ENCODE measurements at regions not wholly inside any gene's neighbourhood (a gene's known extent, or its start where the extent isn't known, plus 50 kb on each side); places are given as distances from the start of the nearest gene placed in this dataset.

DNA sequence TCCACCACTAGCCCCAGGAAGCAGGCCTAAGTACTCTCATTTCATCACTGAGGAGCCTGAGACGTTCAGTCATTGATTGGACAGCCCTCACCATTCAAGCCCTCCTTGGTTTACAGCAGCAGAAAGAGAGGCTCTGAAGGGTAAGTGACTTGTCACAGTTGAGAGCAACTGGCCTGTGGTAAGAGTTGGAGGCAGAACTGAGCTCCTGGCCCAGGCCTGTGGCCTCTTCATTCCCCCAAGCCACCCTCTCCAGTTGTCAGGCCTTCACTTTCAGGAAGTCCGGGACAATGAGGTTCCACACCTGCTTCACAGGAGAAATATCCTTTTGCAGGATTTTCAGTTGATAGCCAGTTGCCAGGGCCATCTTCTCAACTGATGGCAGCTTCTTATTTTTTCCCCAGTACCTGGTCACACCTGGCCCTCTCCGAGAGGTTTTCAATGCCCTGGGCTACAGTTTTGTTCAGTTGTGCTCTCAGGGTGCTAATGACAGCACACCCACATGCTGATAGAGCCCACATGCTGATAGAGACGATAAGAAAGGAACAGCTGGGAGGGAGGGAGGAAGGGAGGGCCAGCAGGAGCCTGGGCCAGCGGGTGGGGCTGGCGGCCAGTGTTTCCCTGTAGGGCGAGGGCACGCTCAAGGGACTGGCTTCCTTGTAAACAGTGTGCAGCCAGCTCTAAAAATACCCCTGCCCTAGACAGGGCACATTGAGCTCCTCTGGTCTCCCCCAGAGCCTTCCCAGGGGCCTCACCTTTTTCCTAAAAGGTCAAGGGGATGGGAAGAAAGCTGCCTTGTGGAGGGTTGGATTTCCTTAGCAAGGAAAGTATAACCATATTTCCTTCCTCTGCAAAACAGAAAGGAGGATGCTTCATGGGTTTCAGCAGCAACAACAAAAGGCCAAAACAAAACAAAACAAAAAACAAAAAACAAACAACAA, 112.7 kb upstream of the JUN start:
- TF ChIP-seq SMC3 (conservative IDR thresholded peaks at IDR 0.05; ENCODE audit: poor library complexity) = no peak
- TF ChIP-seq, protein P1, sequence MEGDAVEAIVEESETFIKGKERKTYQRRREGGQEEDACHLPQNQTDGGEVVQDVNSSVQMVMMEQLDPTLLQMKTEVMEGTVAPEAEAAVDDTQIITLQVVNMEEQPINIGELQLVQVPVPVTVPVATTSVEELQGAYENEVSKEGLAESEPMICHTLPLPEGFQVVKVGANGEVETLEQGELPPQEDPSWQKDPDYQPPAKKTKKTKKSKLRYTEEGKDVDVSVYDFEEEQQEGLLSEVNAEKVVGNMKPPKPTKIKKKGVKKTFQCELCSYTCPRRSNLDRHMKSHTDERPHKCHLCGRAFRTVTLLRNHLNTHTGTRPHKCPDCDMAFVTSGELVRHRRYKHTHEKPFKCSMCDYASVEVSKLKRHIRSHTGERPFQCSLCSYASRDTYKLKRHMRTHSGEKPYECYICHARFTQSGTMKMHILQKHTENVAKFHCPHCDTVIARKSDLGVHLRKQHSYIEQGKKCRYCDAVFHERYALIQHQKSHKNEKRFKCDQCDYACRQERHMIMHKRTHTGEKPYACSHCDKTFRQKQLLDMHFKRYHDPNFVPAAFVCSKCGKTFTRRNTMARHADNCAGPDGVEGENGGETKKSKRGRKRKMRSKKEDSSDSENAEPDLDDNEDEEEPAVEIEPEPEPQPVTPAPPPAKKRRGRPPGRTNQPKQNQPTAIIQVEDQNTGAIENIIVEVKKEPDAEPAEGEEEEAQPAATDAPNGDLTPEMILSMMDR (IDR thresholded peaks at IDR 0.05; ENCODE audit: poor library complexity, severe bottlenecking) = no peak
- no peak for TF ChIP-seq MXI1 (conservative IDR thresholded peaks at IDR 0.05; ENCODE audit: poor library complexity, severe bottlenecking)
- TF ChIP-seq, protein P2, sequence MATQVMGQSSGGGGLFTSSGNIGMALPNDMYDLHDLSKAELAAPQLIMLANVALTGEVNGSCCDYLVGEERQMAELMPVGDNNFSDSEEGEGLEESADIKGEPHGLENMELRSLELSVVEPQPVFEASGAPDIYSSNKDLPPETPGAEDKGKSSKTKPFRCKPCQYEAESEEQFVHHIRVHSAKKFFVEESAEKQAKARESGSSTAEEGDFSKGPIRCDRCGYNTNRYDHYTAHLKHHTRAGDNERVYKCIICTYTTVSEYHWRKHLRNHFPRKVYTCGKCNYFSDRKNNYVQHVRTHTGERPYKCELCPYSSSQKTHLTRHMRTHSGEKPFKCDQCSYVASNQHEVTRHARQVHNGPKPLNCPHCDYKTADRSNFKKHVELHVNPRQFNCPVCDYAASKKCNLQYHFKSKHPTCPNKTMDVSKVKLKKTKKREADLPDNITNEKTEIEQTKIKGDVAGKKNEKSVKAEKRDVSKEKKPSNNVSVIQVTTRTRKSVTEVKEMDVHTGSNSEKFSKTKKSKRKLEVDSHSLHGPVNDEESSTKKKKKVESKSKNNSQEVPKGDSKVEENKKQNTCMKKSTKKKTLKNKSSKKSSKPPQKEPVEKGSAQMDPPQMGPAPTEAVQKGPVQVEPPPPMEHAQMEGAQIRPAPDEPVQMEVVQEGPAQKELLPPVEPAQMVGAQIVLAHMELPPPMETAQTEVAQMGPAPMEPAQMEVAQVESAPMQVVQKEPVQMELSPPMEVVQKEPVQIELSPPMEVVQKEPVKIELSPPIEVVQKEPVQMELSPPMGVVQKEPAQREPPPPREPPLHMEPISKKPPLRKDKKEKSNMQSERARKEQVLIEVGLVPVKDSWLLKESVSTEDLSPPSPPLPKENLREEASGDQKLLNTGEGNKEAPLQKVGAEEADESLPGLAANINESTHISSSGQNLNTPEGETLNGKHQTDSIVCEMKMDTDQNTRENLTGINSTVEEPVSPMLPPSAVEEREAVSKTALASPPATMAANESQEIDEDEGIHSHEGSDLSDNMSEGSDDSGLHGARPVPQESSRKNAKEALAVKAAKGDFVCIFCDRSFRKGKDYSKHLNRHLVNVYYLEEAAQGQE (IDR thresholded peaks at IDR 0.05; ENCODE audit: borderline replicate concordance) = no peak
- TF ChIP-seq EZH2 (IDR thresholded peaks at IDR 0.05; ENCODE audit: borderline replicate concordance, insufficient read depth, low read length, poor library complexity, severe bottlenecking) = no peak
- TF ChIP-seq POLR2AphosphoS5 (IDR thresholded peaks at IDR 0.05) = no peak
- no peak for TF ChIP-seq TAF1 (IDR thresholded peaks at IDR 0.05; ENCODE audit: low read depth)
- TF ChIP-seq EP300 (conservative IDR thresholded peaks at IDR 0.05; ENCODE audit: poor library complexity, severe bottlenecking) = no peak
- TF ChIP-seq RAD21 (conservative IDR thresholded peaks at IDR 0.05) = no peak
- H3K9me3 ChIP-seq (ENCODE audit: low read length) = no peaks in the 10 kb centered on the region
- no peak overlapping the region for H2AFZ ChIP-seq (ENCODE audit: low read depth, low read length)
- H3K27me3 ChIP-seq (ENCODE audit: insufficient read depth, low read depth, low read length) = no peaks in the 10 kb centered on the region
- H4K20me1 ChIP-seq (ENCODE audit: insufficient read depth) = no peaks in the 10 kb centered on the region
- no peaks in the 10 kb centered on the region for H3K9me2 ChIP-seq (ENCODE audit: insufficient read depth, low read length)
- H3K79me2 ChIP-seq (replicated peaks; ENCODE audit: insufficient read depth, low read length) = no peaks in the 10 kb centered on the region
- no peaks in the 10 kb centered on the region for H3F3A ChIP-seq (ENCODE audit: insufficient read depth, low read length, poor library complexity, severe bottlenecking)
- no peak overlapping the region for H3K4me2 ChIP-seq (ENCODE audit: low read length)
- H3K4me3 ChIP-seq (ENCODE audit: low read length) = no peak overlapping the region
- no peak overlapping the region for H3K27ac ChIP-seq (ENCODE audit: low read length)
- no peak overlapping the region for H3K9ac ChIP-seq (ENCODE audit: low read length)
- no peaks in the 10 kb centered on the region for H3K36me3 ChIP-seq (ENCODE audit: insufficient read depth, low read length)

DNA sequence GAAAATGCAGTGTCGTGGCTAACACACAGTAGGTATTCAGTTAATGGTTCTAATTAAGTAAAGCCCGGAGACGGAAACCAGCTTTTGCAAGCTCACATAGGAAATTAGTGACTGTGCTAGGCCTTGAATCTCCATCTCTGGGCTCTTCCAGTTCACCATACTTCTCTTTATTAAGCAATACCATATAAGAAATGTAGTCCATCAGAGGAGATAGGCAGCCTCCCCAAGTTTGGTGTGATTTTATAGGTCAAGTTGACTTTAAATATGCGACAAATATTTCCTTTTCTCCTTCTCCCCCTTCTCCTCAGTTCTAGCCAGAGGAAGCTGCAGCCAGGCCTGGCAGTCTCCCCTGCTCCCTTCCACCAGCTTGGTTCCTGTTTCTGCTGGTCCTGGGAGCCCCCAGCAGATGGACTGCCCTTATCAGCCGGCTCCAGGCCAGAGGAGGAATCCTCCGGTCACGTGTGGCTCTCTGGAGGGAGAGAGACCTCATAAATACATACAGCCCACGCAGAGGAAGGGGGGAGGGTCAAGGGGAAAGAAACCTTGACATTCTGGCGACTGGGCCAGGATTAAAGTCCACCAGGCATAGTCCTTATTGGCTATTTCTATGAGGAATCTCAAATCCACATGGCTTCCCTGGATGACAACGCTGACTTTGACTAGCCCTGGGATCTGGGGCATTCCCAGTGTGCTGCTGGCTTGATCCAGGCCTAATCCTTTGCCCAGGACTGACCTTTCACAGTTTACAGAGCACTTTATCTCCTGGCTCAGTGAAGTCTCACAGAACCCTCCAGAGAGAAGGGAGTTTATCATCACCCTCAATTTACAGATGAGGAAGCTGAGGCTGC, 115.1 kb upstream of the JUN start:
- Histone ChIP-seq H3K4me2 (ENCODE audit: low read length) (no peak overlapping the region), H3K4me3 (ENCODE audit: low read length) (no peak overlapping the region), H4K20me1 (ENCODE audit: insufficient read depth) (no peaks in the 10 kb centered on the region), H3F3A (ENCODE audit: insufficient read depth, low read length, poor library complexity, severe bottlenecking) (no peaks in the 10 kb centered on the region), H3K27me3 (ENCODE audit: insufficient read depth, low read depth, low read length) (peaks cover 11% of the 10 kb centered on the region), H2AFZ (ENCODE audit: low read depth, low read length) (no peak overlapping the region), H3K79me2 (replicated peaks; ENCODE audit: insufficient read depth, low read length) (no peaks in the 10 kb centered on the region), H3K36me3 (ENCODE audit: insufficient read depth, low read length) (no peaks in the 10 kb centered on the region), H3K9ac (ENCODE audit: low read length) (no peak overlapping the region), H3K9me2 (ENCODE audit: insufficient read depth, low read length) (no peaks in the 10 kb centered on the region), H3K9me3 (ENCODE audit: low read length) (no peaks in the 10 kb centered on the region), H3K27ac (ENCODE audit: low read length) (no peak overlapping the region)
- TF ChIP-seq, protein P2 (IDR thresholded peaks at IDR 0.05; ENCODE audit: borderline replicate concordance) = no peak
- TF ChIP-seq TAF1 (IDR thresholded peaks at IDR 0.05; ENCODE audit: low read depth) (no peak), MXI1 (conservative IDR thresholded peaks at IDR 0.05; ENCODE audit: poor library complexity, severe bottlenecking) (no peak), SMC3 (conservative IDR thresholded peaks at IDR 0.05; ENCODE audit: poor library complexity) (no peak), POLR2AphosphoS5 (IDR thresholded peaks at IDR 0.05) (no peak), EZH2 (IDR thresholded peaks at IDR 0.05; ENCODE audit: borderline replicate concordance, insufficient read depth, low read length, poor library complexity, severe bottlenecking) (no peak), RAD21 (conservative IDR thresholded peaks at IDR 0.05) (no peak), EP300 (conservative IDR thresholded peaks at IDR 0.05; ENCODE audit: poor library complexity, severe bottlenecking) (no peak)
- TF ChIP-seq, protein P1 (IDR thresholded peaks at IDR 0.05; ENCODE audit: poor library complexity, severe bottlenecking) = no peak
